Duodenal mucosa (tissue), 2 donors: ENCODE measurements at regions not wholly inside any gene's neighbourhood (a gene's known extent, or its start where the extent isn't known, plus 50 kb on each side); places are given as distances from the start of the nearest gene placed in this dataset.

Experiments used
- H3K27ac ChIP-seq: one replicate; pipeline ENCODE4 v1.7.0; 2013; ENCODE audit warnings: low read depth, low read length
- H3K27me3 ChIP-seq, 2 donors: one replicate each; pipeline ENCODE4 v1.7.0; 2013; ENCODE audit warnings: low read length in 2 of 2, control low read depth in 1 of 2; ENCODE audit not compliant: insufficient read depth in 2 of 2, control insufficient read depth in 1 of 2
- H3K36me3 ChIP-seq, 2 donors: one replicate each; pipeline ENCODE4 v1.7.0; 2013; ENCODE audit warnings: low read length in 2 of 2, control low read depth in 1 of 2; ENCODE audit not compliant: insufficient read depth in 2 of 2, control insufficient read depth in 1 of 2
- H3K4me1 ChIP-seq, 2 donors: one replicate each; pipeline ENCODE4 v1.7.0; 2013; ENCODE audit warnings: low read length in 2 of 2, control low read depth in 1 of 2; ENCODE audit not compliant: insufficient read depth in 2 of 2, control insufficient read depth in 1 of 2
- H3K4me3 ChIP-seq, 2 donors: one replicate each; pipeline ENCODE4 v1.7.0; 2013; ENCODE audit warnings: low read length in 2 of 2, low read depth in 1 of 2
- H3K9ac ChIP-seq, 2 donors: one replicate each; pipeline ENCODE4 v1.7.0; 2013; ENCODE audit warnings: low read length in 2 of 2, low read depth in 1 of 2
- H3K9me3 ChIP-seq, 2 donors: one replicate each; pipeline ENCODE4 v1.7.0; 2013; ENCODE audit warnings: low read length in 2 of 2, control low read depth in 1 of 2; ENCODE audit not compliant: control insufficient read depth in 1 of 2

- Histone ChIP-seq H3K9me3 (peaks cover 0 to 3% of the 10 kb centered on the region in 2 donors), H3K36me3 (no peaks in the 10 kb centered on the region), H3K4me1 (no peaks in the 10 kb centered on the region), H3K27me3 (no peaks in the 10 kb centered on the region), H3K27ac (no peak overlapping the region), H3K9ac (no peak overlapping the region), H3K4me3 (no peak overlapping the region)
These were observed 221.6 kb upstream of the CTNND2 start for GRCh38 chr5:12125895-12126294.

GRCh38 chr5:12119657-12120056 is 215.4 kb upstream of the CTNND2 start:
- no peak overlapping the region for H3K4me3 ChIP-seq
- no peaks in the 10 kb centered on the region for H3K4me1 ChIP-seq
- no peak overlapping the region for H3K9ac ChIP-seq
- no peaks in the 10 kb centered on the region for H3K27me3 ChIP-seq
- H3K36me3 ChIP-seq: no peaks in the 10 kb centered on the region
- H3K9me3 ChIP-seq: no peaks in the 10 kb centered on the region
- no peak overlapping the region for H3K27ac ChIP-seq

GRCh38 chr5:12114075-12114474 is 209.8 kb upstream of the CTNND2 start:
- Histone ChIP-seq H3K4me1 (no peaks in the 10 kb centered on the region), H3K9ac (no peak overlapping the region), H3K36me3 (no peaks in the 10 kb centered on the region), H3K4me3 (no peak overlapping the region), H3K27ac (no peak overlapping the region), H3K27me3 (no peaks in the 10 kb centered on the region), H3K9me3 (no peaks in the 10 kb centered on the region)

- Histone ChIP-seq H3K9ac (no peak overlapping the region), H3K9me3 (no peaks in the 10 kb centered on the region), H3K36me3 (no peaks in the 10 kb centered on the region)
These were observed 208.8 kb upstream of the CTNND2 start for GRCh38 chr5:12113062-12113461.

GRCh38 chr5:12111261-12111660 is 207.0 kb upstream of the CTNND2 start:
- Histone ChIP-seq H3K27me3 (no peaks in the 10 kb centered on the region), H3K4me3 (no peak overlapping the region), H3K9me3 (no peaks in the 10 kb centered on the region), H3K27ac (no peak overlapping the region), H3K9ac (no peak overlapping the region), H3K4me1 (no peaks in the 10 kb centered on the region), H3K36me3 (no peaks in the 10 kb centered on the region)

More at GRCh38 chr5:12113062-12113461, 208.8 kb upstream of the CTNND2 start:
- Histone ChIP-seq H3K27ac (no peak overlapping the region), H3K4me1 (no peaks in the 10 kb centered on the region), H3K27me3 (no peaks in the 10 kb centered on the region), H3K4me3 (no peak overlapping the region)

- no peaks in the 10 kb centered on the region for H3K36me3 ChIP-seq
- H3K27ac ChIP-seq: no peak overlapping the region
- H3K9ac ChIP-seq: no peak overlapping the region
- no peaks in the 10 kb centered on the region for H3K4me1 ChIP-seq
- H3K9me3 ChIP-seq: no peaks in the 10 kb centered on the region
- no peak overlapping the region for H3K4me3 ChIP-seq
- no peaks in the 10 kb centered on the region for H3K27me3 ChIP-seq
These were observed 206.4 kb upstream of the CTNND2 start for GRCh38 chr5:12110629-12111028.

- no peaks in the 10 kb centered on the region for H3K36me3 ChIP-seq
These were observed 204.9 kb upstream of the CTNND2 start for GRCh38 chr5:12109075-12109688.

GRCh38 chr5:12102151-12102550 is 197.9 kb upstream of the CTNND2 start:
- Histone ChIP-seq H3K27me3 (no peaks in the 10 kb centered on the region), H3K4me1 (no peaks in the 10 kb centered on the region), H3K9ac (no peak overlapping the region)

More at GRCh38 chr5:12109075-12109688, 204.9 kb upstream of the CTNND2 start:
- Histone ChIP-seq H3K27ac (no peak overlapping the region), H3K4me3 (no peak overlapping the region), H3K9me3 (no peaks in the 10 kb centered on the region), H3K27me3 (no peaks in the 10 kb centered on the region), H3K9ac (no peak overlapping the region), H3K4me1 (no peaks in the 10 kb centered on the region)

GRCh38 chr5:12100542-12100941 is 196.3 kb upstream of the CTNND2 start:
- Histone ChIP-seq H3K36me3 (no peaks in the 10 kb centered on the region), H3K27ac (no peak overlapping the region), H3K9ac (no peak overlapping the region), H3K9me3 (no peaks in the 10 kb centered on the region), H3K4me3 (no peak overlapping the region), H3K27me3 (no peaks in the 10 kb centered on the region), H3K4me1 (no peaks in the 10 kb centered on the region)

More at GRCh38 chr5:12102151-12102550, 197.9 kb upstream of the CTNND2 start:
- H3K9me3 ChIP-seq: no peaks in the 10 kb centered on the region
- no peaks in the 10 kb centered on the region for H3K36me3 ChIP-seq
- no peak overlapping the region for H3K27ac ChIP-seq
- no peak overlapping the region for H3K4me3 ChIP-seq

- H3K9ac ChIP-seq: no peak overlapping the region
- no peaks in the 10 kb centered on the region for H3K4me1 ChIP-seq
- no peaks in the 10 kb centered on the region for H3K9me3 ChIP-seq
- no peaks in the 10 kb centered on the region for H3K36me3 ChIP-seq
- H3K4me3 ChIP-seq: no peak overlapping the region
- no peak overlapping the region for H3K27ac ChIP-seq
- no peaks in the 10 kb centered on the region for H3K27me3 ChIP-seq
These were observed 195.1 kb upstream of the CTNND2 start for GRCh38 chr5:12099296-12099695.
